Activated naive CD8-positive, alpha-beta T cell treated with anti-CD3 and anti-CD28 coated beads, Interleukin-2, amount 50 U/mL, for 24 hours (primary cell): ENCODE measurements at regions not wholly inside any gene's neighbourhood (a gene's known extent, or its start where the extent isn't known, plus 50 kb on each side); places are given as distances from the start of the nearest gene placed in this dataset.

Experiments
- ATAC-seq: fragments of 150-1000 bp; cut with Tn5 transposase; one replicate; pipeline ENCODE4 v1.10.0; 2021
- DNase-seq: peaks from one replicate; pipeline ENCODE4 v3.0.0; 2021
- H3K27ac Mint-ChIP-seq: one replicate; pipeline ENCODE4 v1.8.0; 2021; ENCODE audit warnings: mild to moderate bottlenecking, mixed read lengths
- H3K27me3 Mint-ChIP-seq: one replicate; pipeline ENCODE4 v1.8.0; 2021; ENCODE audit warnings: mixed read lengths
- H3K36me3 Mint-ChIP-seq: one replicate; pipeline ENCODE4 v1.8.0; 2021; ENCODE audit warnings: low read depth, mixed read lengths
- H3K4me1 Mint-ChIP-seq: one replicate; pipeline ENCODE4 v1.8.0; 2021; ENCODE audit warnings: mixed read lengths
- H3K4me3 Mint-ChIP-seq: one replicate; pipeline ENCODE4 v1.8.0; 2021; ENCODE audit warnings: mild to moderate bottlenecking, moderate library complexity, mixed read lengths
- H3K9me3 Mint-ChIP-seq: one replicate; pipeline ENCODE4 v1.8.0; 2021; ENCODE audit warnings: mixed read lengths

GRCh38 chr16:86085161-86085611 lies 186.2 kb downstream of the IRF8 start:
- no peak for ATAC-seq
- Mint-ChIP-seq H3K36me3 (no peaks in the 10 kb centered on the region), H3K4me1 (peaks cover 6% of the 10 kb centered on the region), H3K27ac (no peak overlapping the region), H3K27me3 (peaks cover 6% of the 10 kb centered on the region), H3K4me3 (no peak overlapping the region), H3K9me3 (no peaks in the 10 kb centered on the region)
- no peak for DNase-seq

- Mint-ChIP-seq H3K4me3 (no peak overlapping the region), H3K27ac (no peak overlapping the region), H3K27me3 (peaks cover 6% of the 10 kb centered on the region), H3K9me3 (no peaks in the 10 kb centered on the region), H3K4me1 (peaks cover 8% of the 10 kb centered on the region), H3K36me3 (no peaks in the 10 kb centered on the region)
- DNase-seq (no peak), ATAC-seq (no peak)
Observed at GRCh38 chr16:86085795-86086194, 186.8 kb downstream of the IRF8 start.

GRCh38 chr16:86086471-86086870 lies 187.5 kb downstream of the IRF8 start:
- H3K9me3 Mint-ChIP-seq = no peaks in the 10 kb centered on the region
- H3K27ac Mint-ChIP-seq = no peak overlapping the region
- H3K27me3 Mint-ChIP-seq = peaks cover 6% of the 10 kb centered on the region
- H3K4me3 Mint-ChIP-seq = no peak overlapping the region
- H3K4me1 Mint-ChIP-seq = peaks cover 8% of the 10 kb centered on the region
- H3K36me3 Mint-ChIP-seq = no peaks in the 10 kb centered on the region
- no peak for DNase-seq
- no peak for ATAC-seq

DNA sequence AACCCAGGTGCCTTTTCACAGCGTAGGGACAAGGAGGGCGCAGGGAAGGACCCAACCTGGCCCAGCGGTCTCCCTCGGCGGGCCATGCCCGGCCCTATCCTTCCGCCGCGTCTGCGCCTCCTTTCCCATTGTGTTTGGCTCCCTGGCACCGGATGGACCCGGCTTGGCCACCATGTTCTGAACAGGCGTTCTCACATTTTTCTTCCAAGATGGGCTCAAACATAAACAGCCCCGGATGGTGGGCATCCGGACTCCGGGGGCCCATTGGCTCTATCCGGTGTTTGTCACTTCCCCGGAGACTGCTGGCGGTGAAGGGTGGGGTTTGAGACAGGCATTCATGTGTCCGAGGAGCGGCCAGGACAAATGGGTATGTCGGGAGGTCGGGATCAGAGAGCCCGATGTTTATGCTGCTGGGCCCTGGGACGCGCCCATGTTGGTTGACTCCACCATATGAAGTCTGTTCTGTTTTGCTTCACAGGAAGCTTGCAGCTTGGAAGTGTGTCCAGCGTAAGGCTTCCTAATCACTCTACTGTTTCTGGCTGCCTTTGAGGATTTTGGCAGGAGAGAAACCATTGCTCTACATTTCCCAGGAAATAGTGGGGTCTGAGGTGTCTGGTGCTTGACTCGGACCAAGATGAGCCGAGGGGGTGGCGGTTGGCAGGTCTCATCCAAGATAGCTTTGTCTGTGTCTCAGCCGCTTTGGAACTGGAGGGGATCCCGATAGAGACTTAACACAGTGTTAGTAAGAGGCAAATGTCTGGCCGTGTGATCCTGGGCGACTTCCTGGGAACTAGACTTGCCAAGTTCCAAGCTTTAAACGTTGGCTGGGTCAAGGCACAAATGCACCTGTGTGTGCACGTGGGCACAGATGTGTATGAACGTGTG lies 188.3 kb downstream of the IRF8 start:
- Mint-ChIP-seq H3K27me3 (peaks cover 5% of the 10 kb centered on the region), H3K36me3 (no peaks in the 10 kb centered on the region), H3K9me3 (no peaks in the 10 kb centered on the region), H3K4me3 (no peak overlapping the region), H3K27ac (no peak overlapping the region), H3K4me1 (peaks cover 8% of the 10 kb centered on the region)
- no peak for DNase-seq
- ATAC-seq = no peak

- DNase-seq (no peak), ATAC-seq (no peak)
- Mint-ChIP-seq H3K36me3 (no peaks in the 10 kb centered on the region), H3K9me3 (no peaks in the 10 kb centered on the region), H3K27me3 (peaks cover 3% of the 10 kb centered on the region), H3K27ac (no peak overlapping the region), H3K4me1 (peaks cover 8% of the 10 kb centered on the region), H3K4me3 (no peak overlapping the region)
Observed at GRCh38 chr16:86087896-86088230, 188.9 kb downstream of the IRF8 start.

- DNase-seq (no peak), ATAC-seq (no peak)
- no peak overlapping the region for H3K27ac Mint-ChIP-seq
- H3K27me3 Mint-ChIP-seq = peaks cover 3% of the 10 kb centered on the region
- peaks cover 8% of the 10 kb centered on the region for H3K4me1 Mint-ChIP-seq
- H3K4me3 Mint-ChIP-seq = no peak overlapping the region
- H3K9me3 Mint-ChIP-seq = no peaks in the 10 kb centered on the region
- no peaks in the 10 kb centered on the region for H3K36me3 Mint-ChIP-seq
Observed at GRCh38 chr16:86088287-86088686, 189.3 kb downstream of the IRF8 start.

- no peaks in the 10 kb centered on the region for H3K9me3 Mint-ChIP-seq
- H3K27me3 Mint-ChIP-seq = no peaks in the 10 kb centered on the region
- DNase-seq (no peak), ATAC-seq (no peak)
- no peaks in the 10 kb centered on the region for H3K36me3 Mint-ChIP-seq
- H3K27ac Mint-ChIP-seq = no peak overlapping the region
- H3K4me3 Mint-ChIP-seq = no peak overlapping the region
- H3K4me1 Mint-ChIP-seq = peaks cover 8% of the 10 kb centered on the region
Observed at GRCh38 chr16:86088816-86089215, 189.9 kb downstream of the IRF8 start.

GRCh38 chr16:86089334-86089900 lies 190.5 kb downstream of the IRF8 start:
- no peaks in the 10 kb centered on the region for H3K9me3 Mint-ChIP-seq
- no peak overlapping the region for H3K27ac Mint-ChIP-seq
- H3K27me3 Mint-ChIP-seq = no peaks in the 10 kb centered on the region
- DNase-seq = no peak
- H3K4me3 Mint-ChIP-seq = no peak overlapping the region
- H3K4me1 Mint-ChIP-seq = peaks cover 8% of the 10 kb centered on the region
- ATAC-seq = no peak
- H3K36me3 Mint-ChIP-seq = no peaks in the 10 kb centered on the region

GRCh38 chr16:86089991-86090390 lies 191.0 kb downstream of the IRF8 start:
- H3K36me3 Mint-ChIP-seq = no peaks in the 10 kb centered on the region
- H3K4me3 Mint-ChIP-seq = no peak overlapping the region
- no peaks in the 10 kb centered on the region for H3K9me3 Mint-ChIP-seq
- H3K27me3 Mint-ChIP-seq = no peaks in the 10 kb centered on the region
- H3K4me1 Mint-ChIP-seq = peaks cover 8% of the 10 kb centered on the region
- DNase-seq (no peak), ATAC-seq (no peak)
- H3K27ac Mint-ChIP-seq = no peak overlapping the region

DNA sequence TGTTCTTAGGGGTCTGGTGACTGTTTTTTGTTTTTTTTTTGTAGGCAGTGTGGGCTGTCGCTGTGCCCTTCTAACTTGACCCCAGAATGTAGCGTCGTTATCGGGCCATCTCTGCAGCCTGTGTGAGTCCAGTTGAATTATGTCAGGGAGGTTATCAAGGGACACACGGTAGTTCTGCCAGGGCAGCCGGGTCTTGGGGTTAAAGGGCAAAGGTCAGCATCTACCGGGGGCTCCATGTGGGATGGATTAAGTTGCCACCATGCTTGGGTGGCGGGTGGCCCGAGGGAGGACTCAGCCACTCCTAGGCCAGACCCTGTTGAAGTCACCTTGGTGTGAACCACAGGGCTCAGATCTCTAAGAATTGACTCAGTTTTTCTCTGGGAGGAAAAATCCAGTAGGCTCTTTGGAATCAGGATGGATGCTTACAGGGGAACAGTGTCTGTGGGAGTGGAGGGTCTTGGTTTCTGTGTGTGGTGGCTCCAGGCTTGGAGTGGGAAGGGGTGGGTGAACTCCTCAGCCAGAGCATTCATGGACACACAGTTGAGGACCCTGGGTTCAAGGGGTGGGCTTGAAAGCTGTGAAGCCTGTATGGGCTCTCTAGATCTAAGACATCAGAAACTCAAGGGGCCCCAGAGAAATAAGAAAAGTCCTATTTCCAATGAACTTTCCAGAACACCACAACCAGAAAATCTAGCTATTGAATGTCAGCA lies 191.7 kb downstream of the IRF8 start:
- no peaks in the 10 kb centered on the region for H3K27me3 Mint-ChIP-seq
- no peak overlapping the region for H3K27ac Mint-ChIP-seq
- no peak for DNase-seq
- H3K4me3 Mint-ChIP-seq = no peak overlapping the region
- H3K9me3 Mint-ChIP-seq = no peaks in the 10 kb centered on the region
- peaks cover 8% of the 10 kb centered on the region for H3K4me1 Mint-ChIP-seq
- no peak for ATAC-seq
- no peaks in the 10 kb centered on the region for H3K36me3 Mint-ChIP-seq

DNA sequence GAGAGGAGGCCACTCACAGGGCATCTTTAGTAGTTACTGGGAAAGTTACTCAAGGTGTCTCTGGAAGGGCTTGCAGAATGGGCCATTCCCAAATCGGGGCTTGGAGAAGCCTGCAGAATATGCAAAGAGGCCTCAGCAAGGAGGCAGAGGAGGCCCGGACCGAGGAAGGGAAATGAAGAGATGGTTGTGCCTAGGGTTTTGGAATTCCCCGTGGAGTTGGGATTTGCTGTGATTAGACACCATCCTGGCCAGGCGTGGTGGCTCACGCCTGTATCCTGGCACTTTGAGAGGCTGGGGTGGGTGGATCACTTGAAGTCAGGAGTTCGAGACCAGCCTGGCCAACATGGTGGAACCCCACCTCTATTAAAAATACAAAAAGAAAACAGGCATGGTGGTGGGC lies 193.0 kb downstream of the IRF8 start:
- Mint-ChIP-seq H3K4me1 (peaks cover 4% of the 10 kb centered on the region), H3K36me3 (no peaks in the 10 kb centered on the region), H3K4me3 (no peak overlapping the region), H3K27ac (no peak overlapping the region), H3K9me3 (no peaks in the 10 kb centered on the region), H3K27me3 (no peaks in the 10 kb centered on the region)
- ATAC-seq (no peak), DNase-seq (no peak)

- no peaks in the 10 kb centered on the region for H3K36me3 Mint-ChIP-seq
- DNase-seq (no peak), ATAC-seq (no peak)
- H3K27ac Mint-ChIP-seq = no peak overlapping the region
- peaks cover 4% of the 10 kb centered on the region for H3K4me1 Mint-ChIP-seq
- H3K4me3 Mint-ChIP-seq = no peak overlapping the region
- H3K9me3 Mint-ChIP-seq = no peaks in the 10 kb centered on the region
- no peaks in the 10 kb centered on the region for H3K27me3 Mint-ChIP-seq
Observed at GRCh38 chr16:86092586-86093480, 193.9 kb downstream of the IRF8 start.

GRCh38 chr16:86093801-86094750 lies 195.1 kb downstream of the IRF8 start:
- no peak for DNase-seq
- H3K27me3 Mint-ChIP-seq = no peaks in the 10 kb centered on the region
- no peaks in the 10 kb centered on the region for H3K9me3 Mint-ChIP-seq
- no peak for ATAC-seq
- peaks cover 4% of the 10 kb centered on the region for H3K4me1 Mint-ChIP-seq
- no peak overlapping the region for H3K27ac Mint-ChIP-seq
- no peaks in the 10 kb centered on the region for H3K36me3 Mint-ChIP-seq
- no peak overlapping the region for H3K4me3 Mint-ChIP-seq
